Upper lobe of left lung (tissue), 4 donors: ENCODE measurements at regions not wholly inside any gene's neighbourhood (a gene's known extent, or its start where the extent isn't known, plus 50 kb on each side); places are given as distances from the start of the nearest gene placed in this dataset.

ENCODE experiments used
- EP300 ChIP-seq, 4 donors: sonication (generic); formaldehyde crosslinking; IDR thresholded peaks; one replicate each; pipeline ENCODE4 v1.5.1; 2017; ENCODE audit warnings: antibody characterized with exemption in 4 of 4, control low read depth in 2 of 4
- POLR2A ChIP-seq, 4 donors: fragments of 450-650 bp; IDR thresholded peaks; one replicate each; pipeline ENCODE4 v1.5.1; 2016 to 2017; ENCODE audit warnings: antibody characterized with exemption in 4 of 4, mild to moderate bottlenecking in 2 of 4
- TF ChIP-seq, protein P1 (sequence below), 6 experiments: fragments of 450-650 bp in 4 of 6; fragments of 200-600 bp in 2 of 6; sonication (generic) in 2 of 6; IDR thresholded peaks; one replicate each; pipeline ENCODE4 v1.5.1; 2016 to 2019; ENCODE audit warnings: antibody characterized with exemption in 6 of 6

DNA sequence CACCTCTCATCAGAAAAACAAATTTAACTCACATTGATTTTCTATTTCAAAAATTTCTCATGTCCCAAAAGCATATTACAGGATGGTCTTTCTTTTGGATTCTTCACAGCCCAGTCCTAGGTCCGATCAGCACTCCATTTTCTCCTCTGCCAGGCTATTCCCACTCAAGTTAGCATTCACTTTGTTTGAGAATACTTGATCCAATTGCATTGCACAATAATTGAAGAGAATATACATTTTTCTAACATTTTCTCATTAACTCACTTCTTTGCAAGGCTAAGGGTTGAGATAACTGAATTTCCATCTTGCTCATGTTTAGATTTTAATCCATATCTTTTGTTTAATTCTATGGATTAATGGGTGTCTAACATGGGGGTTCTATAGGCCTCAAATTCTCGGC is 716.1 kb downstream of the QKI start:
- TF ChIP-seq, protein P1, sequence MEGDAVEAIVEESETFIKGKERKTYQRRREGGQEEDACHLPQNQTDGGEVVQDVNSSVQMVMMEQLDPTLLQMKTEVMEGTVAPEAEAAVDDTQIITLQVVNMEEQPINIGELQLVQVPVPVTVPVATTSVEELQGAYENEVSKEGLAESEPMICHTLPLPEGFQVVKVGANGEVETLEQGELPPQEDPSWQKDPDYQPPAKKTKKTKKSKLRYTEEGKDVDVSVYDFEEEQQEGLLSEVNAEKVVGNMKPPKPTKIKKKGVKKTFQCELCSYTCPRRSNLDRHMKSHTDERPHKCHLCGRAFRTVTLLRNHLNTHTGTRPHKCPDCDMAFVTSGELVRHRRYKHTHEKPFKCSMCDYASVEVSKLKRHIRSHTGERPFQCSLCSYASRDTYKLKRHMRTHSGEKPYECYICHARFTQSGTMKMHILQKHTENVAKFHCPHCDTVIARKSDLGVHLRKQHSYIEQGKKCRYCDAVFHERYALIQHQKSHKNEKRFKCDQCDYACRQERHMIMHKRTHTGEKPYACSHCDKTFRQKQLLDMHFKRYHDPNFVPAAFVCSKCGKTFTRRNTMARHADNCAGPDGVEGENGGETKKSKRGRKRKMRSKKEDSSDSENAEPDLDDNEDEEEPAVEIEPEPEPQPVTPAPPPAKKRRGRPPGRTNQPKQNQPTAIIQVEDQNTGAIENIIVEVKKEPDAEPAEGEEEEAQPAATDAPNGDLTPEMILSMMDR (IDR thresholded peaks at IDR 0.05): no peak
- no peak for TF ChIP-seq POLR2A (IDR thresholded peaks at IDR 0.05)
- TF ChIP-seq EP300 (IDR thresholded peaks at IDR 0.05): no peak
